A673 (cell line): ENCODE measurements at regions not wholly inside any gene's neighbourhood (a gene's known extent, or its start where the extent isn't known, plus 50 kb on each side); places are given as distances from the start of the nearest gene placed in this dataset.

Experiments
- CTCF ChIP-seq: fragments of 300-800, 200-600 bp; sonication (generic); conservative IDR thresholded peaks from 2 replicates; pipeline ENCODE4 v1.5.1; 2017; ENCODE audit warnings: low read depth, mild to moderate bottlenecking, antibody characterized with exemption, low read length, moderate library complexity, mixed read lengths
- EZH2 ChIP-seq: fragments of 200-600 bp; sonication (generic); IDR thresholded peaks from 2 replicates; pipeline ENCODE4 v1.6.1; 2017; ENCODE audit warnings: borderline replicate concordance, low read depth, mild to moderate bottlenecking, mixed read lengths, antibody characterized with exemption, low read length; ENCODE audit not compliant: poor library complexity, severe bottlenecking

- TF ChIP-seq CTCF = no peak
- TF ChIP-seq EZH2 = no peak
These were observed 447.5 kb downstream of the AACS start for GRCh38 chr12:125512541-125513298.
